GM12878 (cell line): ENCODE measurements at regions not wholly inside any gene's neighbourhood (a gene's known extent, or its start where the extent isn't known, plus 50 kb on each side); places are given as distances from the start of the nearest gene placed in this dataset.

Experiments
- ATAC-seq: fragments of 200-7000 bp; cut with Tn5 transposase; 3 replicates; pipeline ENCODE4 v1.9.1; 2020; ENCODE audit warnings: mild to moderate bottlenecking, moderate library complexity
- BruUV-seq: library from RNA; stranded (reverse); fragments of 400-500 nt; replicated peaks from 2 replicates; lab custom pipeline; 2021; lab: Mats Ljungman, UMichigan
- CTCF ChIA-PET: fragments of 300-600 bp; sonication (Branson Sonifier 250); formaldehyde crosslinking; extraction: SDS; loops from one replicate; lab custom pipeline; 2021; ENCODE audit warnings: inconsistent platforms; lab: Yijun Ruan, JAX
- POLR2A ChIA-PET: fragments of 350-600 bp; formaldehyde crosslinking; extraction: SDS; loops from one replicate; lab custom pipeline; 2021; ENCODE audit warnings: inconsistent platforms; lab: Charles Lee
- RAD21 ChIA-PET: fragments of 300-600 bp; sonication (Branson Sonifier 250); formaldehyde crosslinking; loops from one replicate; lab custom pipeline; 2023; ENCODE audit warnings: antibody characterized with exemption; ENCODE audit not compliant: unreplicated experiment; lab: Charles Lee
- SMC1A ChIA-PET: fragments of 300-600 bp; sonication (Branson Sonifier 250); formaldehyde crosslinking; loops from one replicate; lab custom pipeline; 2023; ENCODE audit not compliant: unreplicated experiment, uncharacterized antibody; lab: Charles Lee
- DNase-seq: peaks from one replicate; pipeline ENCODE4 v3.0.0-alpha.2; 2011; ENCODE audit warnings: low read depth, low spot score
- FAIRE-seq: peaks from 3 replicates; lab custom pipeline; 2011; peaks lifted over from hg19 to GRCh38; lab: Jason Lieb, UNC
- H2AFZ ChIP-seq: 2 replicates; pipeline ENCODE4 v1.6.0; 2011; ENCODE audit warnings: low read depth, low read length, control low read depth; ENCODE audit not compliant: control insufficient read depth
- H3K27ac ChIP-seq: 2 replicates; pipeline ENCODE4 v1.5.1; 2011; ENCODE audit warnings: control low read depth; ENCODE audit not compliant: control insufficient read depth, insufficient read depth
- H3K27me3 ChIP-seq, 2 experiments: replicated peaks in 1 of 2; 2 replicates each; pipeline versions ENCODE4 v1.6.0 to v1.6.1; 2011; ENCODE audit warnings: low read length in 1 of 2; ENCODE audit not compliant: control insufficient read depth in 2 of 2, insufficient read depth in 2 of 2
- H3K36me3 ChIP-seq, 2 experiments: 2 replicates each; pipeline ENCODE4 v1.5.1; 2011; ENCODE audit warnings: low read length in 1 of 2; ENCODE audit not compliant: control insufficient read depth in 2 of 2, insufficient read depth in 2 of 2
- H3K4me1 ChIP-seq: 2 replicates; pipeline ENCODE4 v1.6.1; 2011; ENCODE audit warnings: mild to moderate bottlenecking, low read length, moderate library complexity, mixed read lengths; ENCODE audit not compliant: control insufficient read depth, insufficient read depth
- H3K4me2 ChIP-seq: 2 replicates; pipeline ENCODE4 v1.6.0; 2011; ENCODE audit warnings: control low read depth; ENCODE audit not compliant: control insufficient read depth, insufficient read depth
- H3K4me3 ChIP-seq: fragments of 200-600 bp; sonication (generic); 2 replicates; pipeline ENCODE4 v1.5.1; 2016
- H3K79me2 ChIP-seq: 2 replicates; pipeline ENCODE4 v1.6.0; 2011; ENCODE audit warnings: low read length; ENCODE audit not compliant: control insufficient read depth, insufficient read depth
- H3K9ac ChIP-seq: 2 replicates; pipeline ENCODE4 v1.8.0; 2011; ENCODE audit warnings: low read length, control low read depth, mixed read lengths; ENCODE audit not compliant: control insufficient read depth, insufficient read depth
- H3K9me3 ChIP-seq: replicated peaks from 3 replicates; pipeline ENCODE4 v1.5.1; 2011; ENCODE audit warnings: mild to moderate bottlenecking, low read length; ENCODE audit not compliant: control insufficient read depth, insufficient read depth
- H4K20me1 ChIP-seq: 2 replicates; pipeline ENCODE4 v1.6.0; 2011; ENCODE audit not compliant: control insufficient read depth, insufficient read depth
- BCLAF1 ChIP-seq: fragments of 450-650 bp; IDR thresholded peaks from 2 replicates; pipeline ENCODE4 v1.6.1; 2017; ENCODE audit warnings: antibody characterized with exemption, mild to moderate bottlenecking, moderate library complexity
- CBX5 ChIP-seq: sonication (generic); IDR thresholded peaks from 2 replicates; pipeline ENCODE4 v1.6.1; 2016; ENCODE audit warnings: low read depth, moderate library complexity, mild to moderate bottlenecking, inconsistent platforms
- CHD4 ChIP-seq: fragments of 200-600 bp; sonication (generic); IDR thresholded peaks from 2 replicates; pipeline ENCODE4 v1.6.1; 2016; ENCODE audit warnings: mild to moderate bottlenecking
- EED ChIP-seq: sonication (generic); IDR thresholded peaks from 2 replicates; pipeline ENCODE4 v1.6.1; 2016; ENCODE audit warnings: antibody characterized with exemption, low read depth
- ELK1 ChIP-seq: IDR thresholded peaks from 2 replicates; pipeline ENCODE4 v1.6.1; 2012; ENCODE audit warnings: low read depth, low read length, improper control_type of control experiment
- EP300 ChIP-seq, 2 experiments: fragments of 150-350 bp in 1 of 2; IDR thresholded peaks; 2 replicates each; pipeline ENCODE4 v1.6.1; 2011 to 2012; ENCODE audit warnings: low read depth in 2 of 2, low read length in 2 of 2, borderline replicate concordance in 1 of 2, improper control_type of control experiment in 1 of 2, inconsistent platforms in 1 of 2; ENCODE audit not compliant: control insufficient read depth in 1 of 2
- ESRRA ChIP-seq: IDR thresholded peaks from 2 replicates; pipeline ENCODE4 v1.6.1; 2012; ENCODE audit warnings: mild to moderate bottlenecking, low read length, improper control_type of control experiment
- ETV6 ChIP-seq, 2 experiments: fragments of 450-650 bp in 1 of 2; IDR thresholded peaks in 1 of 2; conservative IDR thresholded peaks in 1 of 2; 2 replicates each; pipeline ENCODE4 v1.6.1; 2014; ENCODE audit warnings: antibody characterized with exemption in 1 of 2, borderline replicate concordance in 1 of 2, low read depth in 1 of 2, mild to moderate bottlenecking in 1 of 2, moderate library complexity in 1 of 2
- HDGF ChIP-seq: fragments of 450-650 bp; IDR thresholded peaks from 2 replicates; pipeline ENCODE4 v1.6.1; 2016; ENCODE audit warnings: antibody characterized with exemption
- KAT2A ChIP-seq: conservative IDR thresholded peaks from 2 replicates; pipeline ENCODE4 v1.6.1; 2011; ENCODE audit warnings: low read depth, low read length; ENCODE audit not compliant: control insufficient read depth
- MEF2B ChIP-seq: fragments of 450-650 bp; IDR thresholded peaks from 2 replicates; pipeline ENCODE4 v1.6.1; 2018; ENCODE audit warnings: mild to moderate bottlenecking, moderate library complexity; ENCODE audit not compliant: partially characterized antibody, poor library complexity, severe bottlenecking
- NBN ChIP-seq: fragments of 450-650 bp; IDR thresholded peaks from 2 replicates; pipeline ENCODE4 v1.6.1; 2016
- PBX3 ChIP-seq: IDR thresholded peaks from 2 replicates; pipeline ENCODE4 v1.6.1; 2011; ENCODE audit warnings: mild to moderate bottlenecking, low read depth, low read length, moderate library complexity; ENCODE audit not compliant: insufficient replicate concordance
- SIN3A ChIP-seq: IDR thresholded peaks from 2 replicates; pipeline ENCODE4 v1.6.1; 2012; ENCODE audit warnings: low read depth, low read length, improper control_type of control experiment
- SMAD1 ChIP-seq: fragments of 450-650 bp; IDR thresholded peaks from 2 replicates; pipeline ENCODE4 v1.6.1; 2018; ENCODE audit warnings: mild to moderate bottlenecking, low read depth; ENCODE audit not compliant: partially characterized antibody
- ZBTB4 ChIP-seq: fragments of 450-650 bp; formaldehyde crosslinking; IDR thresholded peaks from 2 replicates; pipeline ENCODE4 v1.4.0; 2022; ENCODE audit warnings: mild to moderate bottlenecking, moderate library complexity
- in situ Hi-C: fragments of 300-500 bp; cut with MboI; formaldehyde crosslinking; loops from 9 replicates; pipeline ENCODE4 v1.14.3; 2018; ENCODE audit warnings: mixed read lengths
- intact Hi-C: fragments of 100-400 bp; cut with micrococcal nuclease; formaldehyde crosslinking; loops from one replicate; pipeline ENCODE4 v1.14.2; 2022; ENCODE audit not compliant: unreplicated experiment

- no peak for DNase-seq
- H3K9ac ChIP-seq = no peak overlapping the region
- no peak for TF ChIP-seq CHD4
- TF ChIP-seq ETV6 (conservative IDR thresholded peaks at IDR 0.05 in 1 of 2, IDR thresholded peaks at IDR 0.05 in 1 of 2; ENCODE audit: borderline replicate concordance in 1 of 2, low read depth in 1 of 2) = no peak
- no peak for TF ChIP-seq ELK1
- no peak for TF ChIP-seq NBN
- TF ChIP-seq HDGF = no peak
- TF ChIP-seq PBX3 = no peak
- TF ChIP-seq ESRRA = no peak
- no peak for TF ChIP-seq SMAD1
- TF ChIP-seq KAT2A = no peak
- no peak for TF ChIP-seq EP300 (IDR thresholded peaks at IDR 0.05; ENCODE audit: borderline replicate concordance in 1 of 2, control insufficient read depth in 1 of 2, low read depth in 2 of 2, low read length in 2 of 2)
- no peak for TF ChIP-seq ZBTB4
- no peak for TF ChIP-seq EED
- no peak for TF ChIP-seq BCLAF1
- no peak for TF ChIP-seq CBX5
- TF ChIP-seq SIN3A = no peak
- TF ChIP-seq MEF2B = no peak
- no peaks in the 10 kb centered on the region for H3K27me3 ChIP-seq
- no peak overlapping the region for H3K27ac ChIP-seq
- H3K9me3 ChIP-seq = no peaks in the 10 kb centered on the region
- ChIA-PET SMC1A (no interaction called here), CTCF (no interaction called here), RAD21 (no interaction called here), POLR2A (no interaction called here)
- no peaks in the 10 kb centered on the region for H3K4me1 ChIP-seq
- H3K79me2 ChIP-seq = no peaks in the 10 kb centered on the region
- H3K4me3 ChIP-seq = no peak overlapping the region
- intact Hi-C loops (loop anchor here (5.0 kb wide), 1 partner anchor 635 kb away; no protein-coding TSS in a partner anchor), in situ Hi-C loops (no loop called here)
- H4K20me1 ChIP-seq = no peaks in the 10 kb centered on the region
- FAIRE-seq = no peak
- no peak for ATAC-seq
- no TSS peak for BruUV-seq
- no peak overlapping the region for H2AFZ ChIP-seq
- H3K36me3 ChIP-seq = no peaks in the 10 kb centered on the region
- no peak overlapping the region for H3K4me2 ChIP-seq
Observed at GRCh38 chr13:90232291-90232690, 1115.2 kb upstream of the MIR17HG start.
